ENCODE measurements at regions not wholly inside any gene's neighbourhood (a gene's known extent, or its start where the extent isn't known, plus 50 kb on each side); places are given as distances from the start of the nearest gene placed in this dataset.

GRCh38 chr2:18455236-18455862 lies 105.1 kb downstream of the RDH14 start:
- no peak overlapping the region for H3K4me3 ChIP-seq
- peak overlapping the region in 2 of 5 donors; percentile 3 to 61 for H3K27ac ChIP-seq
- peaks cover 0 to 11% of the 10 kb centered on the region in 2 donors for H3K4me1 ChIP-seq (replicated peaks in 1 of 2)
- H3K27me3 ChIP-seq = no peaks in the 10 kb centered on the region
- H3K36me3 ChIP-seq (replicated peaks in 1 of 2) = no peaks in the 10 kb centered on the region
- intact Hi-C loops (cut with DNase I) = no loop called here
- peak in 1 of 7 donors; percentile 46 for DNase-seq
- H3K9me3 ChIP-seq (replicated peaks in 1 of 3) = no peaks in the 10 kb centered on the region
- WGBS, 4 donors = 34 to 47% (median 44%) methylated on average over 5 of the region's 5 CpGs
- TF ChIP-seq CTCF (IDR thresholded peaks at IDR 0.05) = peak in 2 of 6 experiments; percentile 20 to 28
- TF ChIP-seq POLR2A (IDR thresholded peaks at IDR 0.05) = no peak

- Histone ChIP-seq H3K9me3 (replicated peaks in 1 of 3) (no peaks in the 10 kb centered on the region), H3K36me3 (replicated peaks in 1 of 2) (no peaks in the 10 kb centered on the region), H3K27me3 (no peaks in the 10 kb centered on the region), H3K4me1 (replicated peaks in 1 of 2) (peaks cover 0 to 11% of the 10 kb centered on the region in 2 donors), H3K27ac (peak overlapping the region in 1 of 5 donors; percentile 61), H3K4me3 (no peak overlapping the region)
- WGBS, 4 donors = 64 to 76% (median 71%) methylated on average over 6 of the region's 6 CpGs
- TF ChIP-seq CTCF (IDR thresholded peaks at IDR 0.05) (no peak), POLR2A (IDR thresholded peaks at IDR 0.05) (no peak)
- intact Hi-C loops (cut with DNase I) = no loop called here
- DNase-seq = no peak
Observed at GRCh38 chr2:18454692-18455235, 105.7 kb downstream of the RDH14 start.

GRCh38 chr2:18446715-18447114 lies 113.7 kb downstream of the RDH14 start:
- Histone ChIP-seq H3K9me3 (replicated peaks in 1 of 3) (no peaks in the 10 kb centered on the region), H3K36me3 (replicated peaks in 1 of 2) (no peaks in the 10 kb centered on the region), H3K4me1 (replicated peaks in 1 of 2) (peaks cover 0 to 4% of the 10 kb centered on the region in 2 donors), H3K27ac (no peak overlapping the region), H3K27me3 (no peaks in the 10 kb centered on the region), H3K4me3 (no peak overlapping the region)
- DNase-seq = no peak
- TF ChIP-seq POLR2A (IDR thresholded peaks at IDR 0.05) = no peak
- no peak for TF ChIP-seq CTCF (IDR thresholded peaks at IDR 0.05)
- WGBS, 4 donors = 72 to 90% (median 80%) methylated on average over 2 of the region's 2 CpGs
- intact Hi-C loops (cut with DNase I) = no loop called here

GRCh38 chr2:18445433-18446320 lies 114.8 kb downstream of the RDH14 start:
- TF ChIP-seq POLR2A (IDR thresholded peaks at IDR 0.05) (no peak), CTCF (IDR thresholded peaks at IDR 0.05) (no peak)
- no peak for DNase-seq
- Histone ChIP-seq H3K27ac (no peak overlapping the region), H3K4me1 (replicated peaks in 1 of 2) (peaks cover 4 to 7% of the 10 kb centered on the region in 2 donors), H3K9me3 (replicated peaks in 1 of 3) (no peaks in the 10 kb centered on the region), H3K36me3 (replicated peaks in 1 of 2) (no peaks in the 10 kb centered on the region), H3K4me3 (no peak overlapping the region), H3K27me3 (no peaks in the 10 kb centered on the region)
- WGBS, 4 donors = 53 to 70% (median 62%) methylated on average over 7 of the region's 7 CpGs
- intact Hi-C loops (cut with DNase I) = no loop called here
